K562 (cell line): ENCODE measurements at regions not wholly inside any gene's neighbourhood (a gene's known extent, or its start where the extent isn't known, plus 50 kb on each side); places are given as distances from the start of the nearest gene placed in this dataset.

Experiments
- ATAC-seq: fragments of 200-7000 bp; cut with Tn5 transposase; 3 replicates; pipeline ENCODE4 v1.9.1; 2020; ENCODE audit warnings: moderate library complexity
- BruUV-seq: library from RNA; stranded (reverse); fragments of 400-500 nt; replicated peaks from 2 replicates; lab custom pipeline; 2021; lab: Mats Ljungman, UMichigan
- CTCF ChIA-PET: fragments of 300-600 bp; formaldehyde crosslinking; extraction: SDS; loops from one replicate; lab custom pipeline; 2021; ENCODE audit warnings: low intra/inter-chr PET ratio; lab: Yijun Ruan, JAX
- POLR2A ChIA-PET: fragments of 300-600, 350-650 bp; sonication (Branson Sonifier 250); formaldehyde crosslinking; extraction: SDS; loops from one replicate; lab custom pipeline; 2021; ENCODE audit warnings: antibody characterized with exemption, inconsistent platforms; lab: Yijun Ruan, JAX
- DNase-seq, 4 experiments: peaks; one replicate each; pipeline versions ENCODE4 v3.0.0 to v3.0.0-alpha.2; 2011 to 2018; ENCODE audit warnings: low spot score in 3 of 4, mixed read lengths in 3 of 4; ENCODE audit errors: extremely low read depth in 1 of 4
- FAIRE-seq: peaks from 2 replicates; lab custom pipeline; 2011; peaks lifted over from hg19 to GRCh38; lab: Jason Lieb, UNC
- H2AFZ ChIP-seq: 2 replicates; pipeline ENCODE4 v1.6.0; 2011; ENCODE audit warnings: low read depth, low read length, control low read depth, inconsistent platforms
- H3K27ac ChIP-seq: fragments of 200-600 bp; 3 replicates; pipeline ENCODE4 v1.8.0; 2011; ENCODE audit warnings: low read depth, mild to moderate bottlenecking, control low read depth, inconsistent platforms, low read length, moderate library complexity, mixed read lengths; ENCODE audit errors: extremely low read depth
- H3K27me3 ChIP-seq, 2 experiments: fragments of 300-600 bp in 1 of 2; 2 replicates in 1 of 2; 3 replicates in 1 of 2; pipeline versions ENCODE4 v1.6.0 to v1.8.0; 2011; ENCODE audit warnings: inconsistent platforms in 2 of 2, low read length in 2 of 2, mild to moderate bottlenecking in 1 of 2, mixed read lengths in 1 of 2, moderate library complexity in 1 of 2; ENCODE audit not compliant: control insufficient read depth in 2 of 2, insufficient read depth in 2 of 2
- H3K36me3 ChIP-seq: fragments of 300-600 bp; 3 replicates; pipeline ENCODE4 v1.8.0; 2011; ENCODE audit warnings: mild to moderate bottlenecking, low read length, inconsistent platforms; ENCODE audit not compliant: control insufficient read depth, insufficient read depth
- H3K4me1 ChIP-seq, 2 experiments: fragments of 200-600 bp in 1 of 2; replicated peaks in 1 of 2; 2 replicates in 1 of 2; 3 replicates in 1 of 2; pipeline versions ENCODE4 v1.5.1 to v1.8.0; 2011; ENCODE audit warnings: inconsistent platforms in 2 of 2, low read length in 2 of 2, mild to moderate bottlenecking in 1 of 2, mixed read lengths in 1 of 2, moderate library complexity in 1 of 2; ENCODE audit not compliant: control insufficient read depth in 2 of 2, insufficient read depth in 2 of 2
- H3K4me2 ChIP-seq: 2 replicates; pipeline ENCODE4 v1.6.1; 2011; ENCODE audit warnings: low read length, control low read depth, inconsistent platforms, mixed read lengths; ENCODE audit not compliant: insufficient read depth
- H3K4me3 ChIP-seq: fragments of 200-600 bp; sonication (generic), shearing (Covaris generic); 2 replicates; pipeline ENCODE4 v1.5.1; 2016; ENCODE audit warnings: control low read depth, inconsistent platforms
- H3K79me2 ChIP-seq: fragments of 200-600 bp; 3 replicates; pipeline ENCODE4 v1.8.0; 2011; ENCODE audit warnings: low read length, inconsistent platforms; ENCODE audit not compliant: control insufficient read depth, insufficient read depth
- H3K9ac ChIP-seq, 2 experiments: 2 replicates each; pipeline versions ENCODE4 v1.6.0 to v1.6.1; 2011; ENCODE audit warnings: low read depth in 2 of 2, low read length in 2 of 2, control low read depth in 1 of 2, inconsistent platforms in 1 of 2, mild to moderate bottlenecking in 1 of 2, mixed read lengths in 1 of 2; ENCODE audit not compliant: insufficient read depth in 1 of 2
- H3K9me1 ChIP-seq: one replicate; pipeline ENCODE4 v1.6.0; 2011; ENCODE audit warnings: inconsistent platforms, mild to moderate bottlenecking, low read length, moderate library complexity; ENCODE audit not compliant: control insufficient read depth, insufficient read depth
- H3K9me3 ChIP-seq: replicated peaks from 2 replicates; pipeline ENCODE4 v1.5.1; 2011; ENCODE audit warnings: low read depth, low read length, inconsistent platforms; ENCODE audit not compliant: control insufficient read depth, insufficient read depth
- H4K20me1 ChIP-seq: replicated peaks from 2 replicates; pipeline ENCODE4 v1.6.1; 2011; ENCODE audit warnings: low read length, inconsistent platforms, mixed read lengths; ENCODE audit not compliant: control insufficient read depth, insufficient read depth
- CEBPB ChIP-seq: fragments of 450-650 bp; IDR thresholded peaks from 2 replicates; pipeline ENCODE4 v1.6.1; 2016; ENCODE audit warnings: missing genetic modification characterization, missing compliant biosample characterization
- CHD4 ChIP-seq: fragments of 200-600 bp; sonication (generic); IDR thresholded peaks from 3 replicates; pipeline ENCODE4 v1.6.1; 2012; ENCODE audit warnings: low read depth, mild to moderate bottlenecking, mixed read lengths, low read length, inconsistent platforms; ENCODE audit not compliant: insufficient read depth, insufficient replicate concordance, poor library complexity, severe bottlenecking
- CREB5 ChIP-seq: fragments of 250-450 bp; sonication (Bioruptor Pico); IDR thresholded peaks from 2 replicates; pipeline ENCODE4 v1.5.0; 2020; ENCODE audit warnings: mild to moderate bottlenecking
- GTF2F1 ChIP-seq: IDR thresholded peaks from 2 replicates; pipeline ENCODE4 v1.6.1; 2011; ENCODE audit warnings: low read depth, low read length, improper control_type of control experiment
- HIVEP1 ChIP-seq: fragments of 250-450 bp; sonication (Bioruptor Pico); IDR thresholded peaks from 2 replicates; pipeline ENCODE4 v1.4.0; 2020; ENCODE audit warnings: mild to moderate bottlenecking
- HMG20A ChIP-seq: fragments of 450-650 bp; formaldehyde crosslinking; conservative IDR thresholded peaks from 2 replicates; pipeline ENCODE4 v1.4.0; 2020; ENCODE audit warnings: mild to moderate bottlenecking, mixed read lengths
- HOMEZ ChIP-seq: fragments of 250-450 bp; sonication (Bioruptor Pico); IDR thresholded peaks from 2 replicates; pipeline ENCODE4 v1.4.0; 2020; ENCODE audit warnings: mild to moderate bottlenecking, moderate library complexity
- NCOA4 ChIP-seq: fragments of 450-650 bp; IDR thresholded peaks from 2 replicates; pipeline ENCODE4 v1.6.1; 2018; ENCODE audit warnings: mild to moderate bottlenecking; ENCODE audit not compliant: partially characterized antibody
- PHF20 ChIP-seq: fragments of 450-650 bp; IDR thresholded peaks from 2 replicates; pipeline ENCODE4 v1.6.1; 2018; ENCODE audit not compliant: partially characterized antibody
- RAD21 ChIP-seq, 2 experiments: fragments of 250-450 bp in 1 of 2; fragments of 450-650 bp in 1 of 2; sonication (Bioruptor Pico) in 1 of 2; formaldehyde crosslinking in 1 of 2; IDR thresholded peaks in 1 of 2; conservative IDR thresholded peaks in 1 of 2; 2 replicates each; pipeline versions ENCODE4 v1.4.0 to v1.8.0; 2020 to 2022; ENCODE audit warnings: mild to moderate bottlenecking in 2 of 2, moderate library complexity in 1 of 2
- SETDB1 ChIP-seq: IDR thresholded peaks from one replicate; pipeline ENCODE4 v1.6.1; 2012; ENCODE audit warnings: low read length, control low read depth, inconsistent platforms
- TOE1 ChIP-seq, 2 experiments: fragments of 450-650 bp in 1 of 2; sonication (generic) in 1 of 2; formaldehyde crosslinking in 1 of 2; IDR thresholded peaks; 2 replicates each; pipeline versions ENCODE4 v1.7.1 to v1.8.0; 2016 to 2022; ENCODE audit warnings: borderline replicate concordance in 2 of 2, mild to moderate bottlenecking in 2 of 2, antibody characterized with exemption in 1 of 2, inconsistent platforms in 1 of 2, low read depth in 1 of 2, missing genetic modification reagents in 1 of 2, moderate library complexity in 1 of 2
- U2AF1 ChIP-seq: fragments of 200-400 bp; formaldehyde crosslinking; optimal IDR thresholded peaks from 2 replicates; pipeline ENCODE3; 2017; ENCODE audit warnings: mild to moderate bottlenecking, low read depth, low read length, moderate library complexity
- ZNF124 ChIP-seq: sonication (generic); formaldehyde crosslinking; IDR thresholded peaks from 2 replicates; pipeline ENCODE4 v1.8.1; 2022; ENCODE audit warnings: missing genetic modification reagents
- ZNF778 ChIP-seq: fragments of 450-650 bp; formaldehyde crosslinking; IDR thresholded peaks from 2 replicates; pipeline ENCODE4 v1.4.0; 2020; ENCODE audit warnings: mild to moderate bottlenecking, moderate library complexity
- WGBS: fragments of 100-300 bp; shearing (Covaris generic); methylation state at CpG from one replicate; pipeline ENCODE4 v1.1.6; 2016; ENCODE audit warnings: low coverage, mixed read lengths; ENCODE audit not compliant: insufficient coverage; ENCODE audit errors: missing lambda C conversion rate; 5-methylcytosine and 5-hydroxymethylcytosine counted together
- in situ Hi-C: fragments of 300-500 bp; cut with MboI; formaldehyde crosslinking; loops from 4 replicates; pipeline ENCODE4 v1.15.0; 2018; ENCODE audit warnings: inconsistent platforms, mixed read lengths
- intact Hi-C: fragments of 100-400 bp; cut with micrococcal nuclease; formaldehyde crosslinking; loops from 2 replicates; pipeline ENCODE4 v1.14.2; 2022
- TF ChIP-seq, protein P1 (sequence below): fragments of 450-650 bp; IDR thresholded peaks from 2 replicates; pipeline ENCODE4 v1.6.1; 2017; ENCODE audit warnings: antibody characterized with exemption

DNA sequence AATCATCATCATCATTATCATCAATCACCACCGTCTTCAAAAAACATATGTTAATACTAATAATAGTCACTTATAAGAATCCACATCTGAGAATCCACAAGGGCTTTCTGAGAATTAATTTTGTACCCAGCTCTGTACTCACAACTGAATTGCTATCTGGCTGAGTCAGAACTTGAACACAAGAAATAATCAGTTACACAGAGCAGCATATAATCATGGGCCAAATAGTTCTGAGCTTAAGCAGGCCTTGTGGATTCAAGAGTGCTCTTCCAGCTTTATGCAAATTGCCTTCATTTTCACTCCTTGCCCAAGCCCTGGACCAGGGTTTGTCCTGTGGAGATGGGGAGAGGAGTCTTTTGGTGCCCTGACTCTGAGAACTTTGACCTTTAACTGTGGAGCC, 304.5 kb downstream of the ZNF248 start:
- no peaks in the 10 kb centered on the region for H4K20me1 ChIP-seq
- in situ Hi-C loops = no loop called here
- no peak for ATAC-seq
- H3K27ac ChIP-seq = no peak overlapping the region
- intact Hi-C loops = no loop called here
- no peaks in the 10 kb centered on the region for H3K4me1 ChIP-seq
- H3K4me3 ChIP-seq = no peak overlapping the region
- no peaks in the 10 kb centered on the region for H3K9me3 ChIP-seq
- no peak for DNase-seq
- H3K4me2 ChIP-seq = no peak overlapping the region
- H3K79me2 ChIP-seq = no peaks in the 10 kb centered on the region
- H3K9ac ChIP-seq = no peak overlapping the region
- POLR2A ChIA-PET = no interaction called here
- no peaks in the 10 kb centered on the region for H3K9me1 ChIP-seq
- BruUV-seq = no TSS peak
- TF ChIP-seq U2AF1 (no peak), ZNF778 (no peak), SETDB1 (no peak), CREB5 (CRISPR knock-in tag) (no peak), HOMEZ (CRISPR knock-in tag) (no peak), TOE1 (IDR thresholded peaks at IDR 0.05; ENCODE audit: borderline replicate concordance) (no peak), TOE1 (CRISPR knock-in tag; IDR thresholded peaks at IDR 0.05; ENCODE audit: borderline replicate concordance, low read depth) (no peak), RAD21 (CRISPR knock-in tag; conservative IDR thresholded peaks at IDR 0.05 in 1 of 2, IDR thresholded peaks at IDR 0.05 in 1 of 2) (no peak), CHD4 (no peak), NCOA4 (no peak), ZNF124 (CRISPR knock-in tag) (no peak), GTF2F1 (no peak), CEBPB (no peak), HIVEP1 (CRISPR knock-in tag) (no peak), PHF20 (no peak), HMG20A (CRISPR knock-in tag) (no peak)
- TF ChIP-seq, protein P1, sequence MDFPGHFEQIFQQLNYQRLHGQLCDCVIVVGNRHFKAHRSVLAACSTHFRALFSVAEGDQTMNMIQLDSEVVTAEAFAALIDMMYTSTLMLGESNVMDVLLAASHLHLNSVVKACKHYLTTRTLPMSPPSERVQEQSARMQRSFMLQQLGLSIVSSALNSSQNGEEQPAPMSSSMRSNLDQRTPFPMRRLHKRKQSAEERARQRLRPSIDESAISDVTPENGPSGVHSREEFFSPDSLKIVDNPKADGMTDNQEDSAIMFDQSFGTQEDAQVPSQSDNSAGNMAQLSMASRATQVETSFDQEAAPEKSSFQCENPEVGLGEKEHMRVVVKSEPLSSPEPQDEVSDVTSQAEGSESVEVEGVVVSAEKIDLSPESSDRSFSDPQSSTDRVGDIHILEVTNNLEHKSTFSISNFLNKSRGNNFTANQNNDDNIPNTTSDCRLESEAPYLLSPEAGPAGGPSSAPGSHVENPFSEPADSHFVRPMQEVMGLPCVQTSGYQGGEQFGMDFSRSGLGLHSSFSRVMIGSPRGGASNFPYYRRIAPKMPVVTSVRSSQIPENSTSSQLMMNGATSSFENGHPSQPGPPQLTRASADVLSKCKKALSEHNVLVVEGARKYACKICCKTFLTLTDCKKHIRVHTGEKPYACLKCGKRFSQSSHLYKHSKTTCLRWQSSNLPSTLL = no peak
- TF ChIP-seq, all 486 proteins: peak for 0
- no peaks in the 10 kb centered on the region for H3K36me3 ChIP-seq
- CTCF ChIA-PET = no interaction called here
- no peak overlapping the region for H2AFZ ChIP-seq
- FAIRE-seq = no peak
- WGBS = 0% methylated on average over 1 of the region's 1 CpG
- H3K27me3 ChIP-seq = no peaks in the 10 kb centered on the region
